Ascending aorta (tissue), 2 donors: ENCODE measurements at regions not wholly inside any gene's neighbourhood (a gene's known extent, or its start where the extent isn't known, plus 50 kb on each side); places are given as distances from the start of the nearest gene placed in this dataset.

Experiments
- DNase-seq, 2 donors: peaks; one replicate each; pipeline ENCODE4 v3.0.0-alpha.2; 2019; ENCODE audit warnings: low spot score in 2 of 2
- H3K27ac ChIP-seq, 2 donors: fragments of 200-600 bp; sonication (generic); one replicate each; pipeline ENCODE4 v1.5.1; 2016 to 2017; ENCODE audit warnings: mild to moderate bottlenecking in 1 of 2
- H3K27me3 ChIP-seq: fragments of 200-600 bp; sonication (generic); one replicate; pipeline ENCODE4 v1.5.1; 2017
- H3K36me3 ChIP-seq, 2 donors: fragments of 200-600 bp; sonication (generic); one replicate each; pipeline ENCODE4 v1.5.1; 2016
- H3K4me1 ChIP-seq, 2 donors: fragments of 200-600 bp; sonication (generic); one replicate each; pipeline ENCODE4 v1.5.1; 2016 to 2017; ENCODE audit warnings: mild to moderate bottlenecking in 1 of 2
- H3K4me3 ChIP-seq, 2 donors: fragments of 200-600 bp; sonication (generic); one replicate each; pipeline ENCODE4 v1.5.1; 2016 to 2017; ENCODE audit warnings: mild to moderate bottlenecking in 1 of 2
- H3K9me3 ChIP-seq, 2 donors: fragments of 200-600 bp; sonication (generic); one replicate each; pipeline ENCODE4 v1.5.1; 2016
- CTCF ChIP-seq, 3 experiments: fragments of 200-600 bp in 2 of 3; fragments of 450-650 bp in 1 of 3; sonication (generic) in 2 of 3; IDR thresholded peaks; one replicate each; pipeline ENCODE4 v1.5.1; 2016 to 2019; ENCODE audit warnings: antibody characterized with exemption in 3 of 3, mild to moderate bottlenecking in 1 of 3, moderate library complexity in 1 of 3
- intact Hi-C: fragments of 100-400 bp; cut with DNase I; formaldehyde crosslinking; loops from one replicate; pipeline ENCODE4 v1.15.1; 2023

- intact Hi-C loops: no loop called here
- no peak for TF ChIP-seq CTCF (IDR thresholded peaks at IDR 0.05)
- no peak for DNase-seq
- no peaks in the 10 kb centered on the region for H3K36me3 ChIP-seq
- H3K4me3 ChIP-seq: no peak overlapping the region
- no peak overlapping the region for H3K27ac ChIP-seq
- H3K9me3 ChIP-seq: no peaks in the 10 kb centered on the region
- no peaks in the 10 kb centered on the region for H3K4me1 ChIP-seq
- no peaks in the 10 kb centered on the region for H3K27me3 ChIP-seq
Measured at GRCh38 chr2:81234711-81235110, 930.2 kb upstream of the LRRTM1 start.

DNA sequence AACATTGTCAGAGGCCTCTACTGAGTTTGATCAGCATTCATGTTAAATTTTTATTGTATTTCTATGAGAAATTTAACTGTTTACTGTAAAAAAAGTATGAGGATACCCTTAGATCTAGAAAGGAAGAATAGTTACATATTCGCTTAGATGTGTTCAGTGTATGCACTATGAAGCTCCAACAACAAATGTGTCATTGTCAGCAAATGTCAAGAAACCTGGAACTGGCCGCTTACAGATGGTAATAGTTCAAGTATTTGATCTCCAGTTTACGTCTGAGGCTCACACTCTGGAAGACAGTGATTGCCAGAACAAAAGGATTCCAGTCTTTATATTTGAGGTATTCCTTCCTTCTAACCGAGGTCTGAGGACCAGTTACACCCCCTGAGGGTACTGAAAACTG lies 921.2 kb upstream of the LRRTM1 start:
- Histone ChIP-seq H3K4me1 (no peaks in the 10 kb centered on the region), H3K9me3 (no peaks in the 10 kb centered on the region), H3K27me3 (no peaks in the 10 kb centered on the region), H3K36me3 (no peaks in the 10 kb centered on the region), H3K4me3 (no peak overlapping the region), H3K27ac (no peak overlapping the region)
- DNase-seq: no peak
- intact Hi-C loops: no loop called here
- TF ChIP-seq CTCF (IDR thresholded peaks at IDR 0.05): no peak

- no peak for TF ChIP-seq CTCF (IDR thresholded peaks at IDR 0.05)
- H3K36me3 ChIP-seq: no peaks in the 10 kb centered on the region
- intact Hi-C loops: no loop called here
- no peaks in the 10 kb centered on the region for H3K9me3 ChIP-seq
- no peaks in the 10 kb centered on the region for H3K4me1 ChIP-seq
- no peaks in the 10 kb centered on the region for H3K27me3 ChIP-seq
- no peak for DNase-seq
- H3K4me3 ChIP-seq: no peak overlapping the region
- H3K27ac ChIP-seq: no peak overlapping the region
Measured at GRCh38 chr2:81213598-81213997, 909.0 kb upstream of the LRRTM1 start.

DNA sequence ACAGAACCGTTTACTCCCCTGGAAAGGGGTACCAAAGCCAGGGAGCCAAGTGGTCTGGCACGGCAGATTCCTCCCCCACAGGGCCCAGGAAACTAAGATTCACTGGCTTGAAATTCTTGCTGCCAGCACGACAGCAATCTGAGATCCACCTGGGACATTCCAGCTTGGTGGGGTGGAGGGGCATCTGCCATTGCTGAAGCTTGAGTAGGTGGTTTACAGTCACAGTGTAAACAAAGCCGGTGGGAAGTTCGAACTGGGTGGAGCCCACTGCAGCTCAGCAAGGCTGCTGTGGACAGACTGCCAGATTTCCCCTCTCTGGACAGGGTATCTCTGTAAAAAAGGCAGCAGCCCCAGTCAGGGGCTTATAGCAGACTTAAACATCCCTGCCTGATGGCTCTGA lies 901.7 kb upstream of the LRRTM1 start:
- Histone ChIP-seq H3K36me3 (no peaks in the 10 kb centered on the region), H3K4me1 (no peaks in the 10 kb centered on the region), H3K27ac (no peak overlapping the region), H3K4me3 (no peak overlapping the region), H3K9me3 (no peaks in the 10 kb centered on the region), H3K27me3 (no peaks in the 10 kb centered on the region)
- intact Hi-C loops: no loop called here
- TF ChIP-seq CTCF (IDR thresholded peaks at IDR 0.05): no peak
- no peak for DNase-seq

DNA sequence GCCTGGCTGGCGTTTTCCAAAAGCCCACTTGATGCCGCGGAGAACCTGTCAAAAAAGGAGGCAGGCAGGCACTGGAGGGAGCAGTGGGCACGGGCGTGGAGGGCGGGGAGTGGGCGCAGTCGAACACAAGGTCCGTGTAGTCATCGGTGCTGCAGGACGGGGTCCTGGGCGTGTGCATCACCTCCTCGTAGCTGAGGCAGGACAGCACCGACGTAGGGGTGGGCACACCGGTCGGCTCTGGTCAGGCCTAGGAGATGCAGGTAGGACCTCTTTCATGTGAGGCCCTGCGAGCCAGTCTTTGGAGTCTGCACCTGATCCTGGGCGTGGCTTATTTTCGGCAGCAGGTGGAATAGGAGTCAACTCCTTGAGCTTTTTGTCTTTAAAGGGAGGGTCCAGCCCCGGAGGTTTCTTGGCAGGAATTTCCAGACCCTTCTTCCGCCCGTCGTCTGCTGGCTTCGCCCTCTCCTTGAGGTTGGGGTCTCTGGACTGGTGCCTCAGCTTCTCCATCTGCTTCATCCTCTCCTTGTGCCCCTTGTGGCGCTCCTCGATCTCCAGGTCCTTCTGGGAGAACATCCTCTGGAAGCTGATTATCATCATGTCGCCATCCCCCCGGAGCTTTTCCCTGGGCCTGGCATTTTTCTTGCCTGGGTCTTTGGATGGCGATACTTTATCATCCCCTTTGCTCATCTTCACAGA lies 892.5 kb upstream of the LRRTM1 start:
- Histone ChIP-seq H3K27ac (no peak overlapping the region), H3K27me3 (no peaks in the 10 kb centered on the region), H3K36me3 (no peaks in the 10 kb centered on the region), H3K4me1 (no peaks in the 10 kb centered on the region), H3K4me3 (no peak overlapping the region), H3K9me3 (no peaks in the 10 kb centered on the region)
- DNase-seq: no peak
- TF ChIP-seq CTCF (IDR thresholded peaks at IDR 0.05): no peak
- intact Hi-C loops: no loop called here

- Histone ChIP-seq H3K27me3 (no peaks in the 10 kb centered on the region), H3K4me1 (no peaks in the 10 kb centered on the region), H3K36me3 (no peaks in the 10 kb centered on the region), H3K4me3 (no peak overlapping the region), H3K9me3 (no peaks in the 10 kb centered on the region), H3K27ac (no peak overlapping the region)
- intact Hi-C loops: no loop called here
- DNase-seq: no peak
- TF ChIP-seq CTCF (IDR thresholded peaks at IDR 0.05): no peak
Measured at GRCh38 chr2:81196383-81196851, 891.9 kb upstream of the LRRTM1 start.
